Gastrocnemius medialis (tissue), 4 donors: ENCODE measurements at regions not wholly inside any gene's neighbourhood (a gene's known extent, or its start where the extent isn't known, plus 50 kb on each side); places are given as distances from the start of the nearest gene placed in this dataset.

Source experiments
- POLR2A ChIP-seq, 2 donors: fragments of 450-650 bp; IDR thresholded peaks; one replicate each; pipeline ENCODE4 v1.6.1; 2017; ENCODE audit warnings: antibody characterized with exemption in 2 of 2, mild to moderate bottlenecking in 2 of 2, moderate library complexity in 2 of 2
- TF ChIP-seq, protein P1 (sequence below), 5 experiments: fragments of 450-650 bp in 3 of 5; fragments of 200-600 bp in 2 of 5; sonication (generic) in 2 of 5; IDR thresholded peaks in 4 of 5; conservative IDR thresholded peaks in 1 of 5; 1 replicate in 4 of 5; 2 replicates in 1 of 5; pipeline ENCODE4 v1.5.1; 2016 to 2019; ENCODE audit warnings: antibody characterized with exemption in 5 of 5, mild to moderate bottlenecking in 3 of 5, moderate library complexity in 3 of 5

DNA sequence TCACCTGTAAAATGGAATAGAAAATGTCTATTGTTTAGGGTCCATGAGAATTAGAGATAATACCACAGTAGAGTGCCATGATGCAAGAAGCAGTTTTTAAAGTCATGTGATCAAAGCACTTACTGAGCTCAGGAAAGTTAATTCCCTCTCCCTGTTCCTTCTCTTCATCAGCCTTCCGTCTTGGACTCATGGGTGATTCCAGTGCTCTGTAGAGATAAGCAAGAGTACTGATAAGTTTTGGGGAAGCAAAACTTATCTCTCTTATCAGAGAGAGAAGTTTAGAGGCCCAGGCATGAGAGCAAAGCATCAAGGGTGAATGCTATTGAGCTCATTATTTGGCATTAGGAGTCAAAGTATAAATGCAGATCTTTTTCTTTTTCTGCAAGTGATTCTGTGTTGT lies 410.1 kb downstream of the AGTPBP1 start:
- TF ChIP-seq, protein P1, sequence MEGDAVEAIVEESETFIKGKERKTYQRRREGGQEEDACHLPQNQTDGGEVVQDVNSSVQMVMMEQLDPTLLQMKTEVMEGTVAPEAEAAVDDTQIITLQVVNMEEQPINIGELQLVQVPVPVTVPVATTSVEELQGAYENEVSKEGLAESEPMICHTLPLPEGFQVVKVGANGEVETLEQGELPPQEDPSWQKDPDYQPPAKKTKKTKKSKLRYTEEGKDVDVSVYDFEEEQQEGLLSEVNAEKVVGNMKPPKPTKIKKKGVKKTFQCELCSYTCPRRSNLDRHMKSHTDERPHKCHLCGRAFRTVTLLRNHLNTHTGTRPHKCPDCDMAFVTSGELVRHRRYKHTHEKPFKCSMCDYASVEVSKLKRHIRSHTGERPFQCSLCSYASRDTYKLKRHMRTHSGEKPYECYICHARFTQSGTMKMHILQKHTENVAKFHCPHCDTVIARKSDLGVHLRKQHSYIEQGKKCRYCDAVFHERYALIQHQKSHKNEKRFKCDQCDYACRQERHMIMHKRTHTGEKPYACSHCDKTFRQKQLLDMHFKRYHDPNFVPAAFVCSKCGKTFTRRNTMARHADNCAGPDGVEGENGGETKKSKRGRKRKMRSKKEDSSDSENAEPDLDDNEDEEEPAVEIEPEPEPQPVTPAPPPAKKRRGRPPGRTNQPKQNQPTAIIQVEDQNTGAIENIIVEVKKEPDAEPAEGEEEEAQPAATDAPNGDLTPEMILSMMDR (IDR thresholded peaks at IDR 0.05 in 4 of 5, conservative IDR thresholded peaks at IDR 0.05 in 1 of 5), result no peak
- no peak for TF ChIP-seq POLR2A (IDR thresholded peaks at IDR 0.05)
